HUES48 (cell line): ENCODE measurements at regions not wholly inside any gene's neighbourhood (a gene's known extent, or its start where the extent isn't known, plus 50 kb on each side); places are given as distances from the start of the nearest gene placed in this dataset.

ENCODE experiments used
- H3K27ac ChIP-seq: one replicate; pipeline ENCODE4 v1.7.0; 2013; ENCODE audit warnings: low read depth, low read length, inconsistent platforms
- H3K27me3 ChIP-seq: 2 replicates; pipeline ENCODE4 v1.6.1; 2013; ENCODE audit warnings: mild to moderate bottlenecking, low read length; ENCODE audit not compliant: control insufficient read depth, insufficient read depth
- H3K36me3 ChIP-seq: 2 replicates; pipeline ENCODE4 v1.6.1; 2013; ENCODE audit warnings: low read length; ENCODE audit not compliant: control insufficient read depth, insufficient read depth
- H3K4me1 ChIP-seq: 2 replicates; pipeline ENCODE4 v1.6.1; 2013; ENCODE audit warnings: mild to moderate bottlenecking, low read length; ENCODE audit not compliant: control insufficient read depth, insufficient read depth
- H3K4me3 ChIP-seq: 2 replicates; pipeline ENCODE4 v1.5.1; 2013; ENCODE audit warnings: mild to moderate bottlenecking, low read depth, low read length
- H3K9ac ChIP-seq: 2 replicates; pipeline ENCODE4 v1.6.1; 2013; ENCODE audit warnings: mild to moderate bottlenecking, low read depth, low read length, moderate library complexity
- H3K9me3 ChIP-seq: 2 replicates; pipeline ENCODE4 v1.6.1; 2013; ENCODE audit warnings: low read length; ENCODE audit not compliant: control insufficient read depth, insufficient read depth

DNA sequence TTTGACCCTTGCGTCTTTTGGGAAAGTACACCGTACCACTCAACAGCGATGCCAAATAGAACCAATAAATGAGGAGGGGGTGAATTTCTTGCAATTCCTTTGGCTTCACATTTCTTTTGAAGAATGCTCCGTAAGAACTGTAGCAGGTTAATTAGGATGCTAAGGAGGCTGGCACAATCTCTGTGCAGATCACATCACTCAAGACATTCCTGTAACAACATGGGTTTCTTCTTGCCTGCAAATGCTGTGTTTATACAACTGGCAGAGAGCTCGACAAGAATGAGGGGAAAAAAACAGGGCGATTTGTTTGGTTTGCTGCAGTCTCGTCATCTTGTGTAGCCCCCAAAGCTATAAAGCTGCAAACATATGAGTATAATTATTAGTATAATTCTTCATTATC is 424.8 kb upstream of the DCC start:
- H3K4me1 ChIP-seq, result no peaks in the 10 kb centered on the region
- H3K27me3 ChIP-seq, result no peaks in the 10 kb centered on the region
- no peak overlapping the region for H3K9ac ChIP-seq
- H3K36me3 ChIP-seq, result no peaks in the 10 kb centered on the region
- no peak overlapping the region for H3K4me3 ChIP-seq
- H3K27ac ChIP-seq, result no peak overlapping the region
- H3K9me3 ChIP-seq, result no peaks in the 10 kb centered on the region

DNA sequence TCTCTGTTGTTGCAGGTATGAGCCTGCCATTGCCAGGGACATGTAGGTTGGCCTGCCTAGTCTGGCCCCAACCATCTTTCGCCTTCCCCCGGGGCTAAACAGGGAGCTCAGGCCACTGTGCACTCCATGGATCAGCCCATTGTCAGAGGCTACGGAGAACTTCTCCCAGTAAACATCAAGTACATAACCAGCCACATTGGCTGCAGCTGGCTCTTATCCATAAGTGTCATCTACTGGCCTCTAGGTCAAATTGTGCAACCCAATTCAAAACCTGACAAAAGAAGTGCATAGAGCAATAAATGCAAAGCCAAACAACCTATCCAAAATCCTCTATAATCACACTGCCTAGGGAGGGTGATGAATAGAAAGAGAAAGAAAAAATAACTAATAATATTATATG is 418.1 kb upstream of the DCC start:
- no peaks in the 10 kb centered on the region for H3K27me3 ChIP-seq
- H3K9ac ChIP-seq, result no peak overlapping the region
- no peaks in the 10 kb centered on the region for H3K4me1 ChIP-seq
- no peak overlapping the region for H3K27ac ChIP-seq
- H3K36me3 ChIP-seq, result no peaks in the 10 kb centered on the region
- peaks cover 8% of the 10 kb centered on the region; the same call in 1 of the 2 replicates for H3K9me3 ChIP-seq
- no peak overlapping the region for H3K4me3 ChIP-seq

DNA sequence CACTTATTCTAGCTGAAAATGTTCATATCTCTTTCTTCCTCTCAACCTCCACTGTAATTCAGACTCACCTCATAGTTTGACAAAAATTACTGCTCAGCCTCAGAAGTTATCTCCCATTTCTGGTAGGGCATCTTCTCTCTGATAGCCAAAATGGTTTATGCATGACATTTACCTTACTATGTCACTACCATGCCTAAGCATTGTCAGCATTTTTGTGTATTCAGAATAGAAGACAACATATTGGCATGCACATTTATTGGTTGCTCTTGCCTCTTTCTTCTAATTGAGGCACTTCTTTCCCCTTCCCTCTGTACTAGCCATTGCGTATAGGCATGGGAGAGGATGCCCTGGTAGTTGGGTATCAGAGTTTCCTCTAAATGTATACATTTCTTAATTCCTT is 406.1 kb upstream of the DCC start:
- H3K9me3 ChIP-seq, result peaks cover 11% of the 10 kb centered on the region; the same call in 1 of the 2 replicates
- no peak overlapping the region for H3K27ac ChIP-seq
- no peaks in the 10 kb centered on the region for H3K36me3 ChIP-seq
- H3K9ac ChIP-seq, result no peak overlapping the region
- H3K4me3 ChIP-seq, result no peak overlapping the region
- H3K4me1 ChIP-seq, result peaks cover 10% of the 10 kb centered on the region
- H3K27me3 ChIP-seq, result no peaks in the 10 kb centered on the region

DNA sequence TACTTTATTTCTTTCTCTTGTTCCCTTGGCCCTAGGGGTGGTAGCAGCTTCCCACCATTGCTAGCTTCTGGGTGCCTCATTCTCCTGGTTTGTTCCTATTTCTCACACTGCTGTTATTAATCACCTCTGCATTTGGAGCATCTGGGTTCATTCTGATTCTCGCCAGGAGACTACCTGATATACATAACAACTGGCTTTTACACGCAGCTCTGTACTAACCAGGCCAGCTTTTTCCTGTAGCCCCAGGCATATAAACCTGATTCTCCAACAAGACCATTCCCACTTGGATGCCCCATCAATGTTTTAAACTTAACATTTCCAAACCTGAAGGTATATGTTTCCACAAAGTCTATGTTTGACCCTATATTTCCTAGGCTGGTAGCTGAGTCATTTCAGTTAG is 403.9 kb upstream of the DCC start:
- H3K4me3 ChIP-seq, result no peak overlapping the region
- peaks cover 10% of the 10 kb centered on the region for H3K4me1 ChIP-seq
- H3K27me3 ChIP-seq, result no peaks in the 10 kb centered on the region
- no peak overlapping the region for H3K9ac ChIP-seq
- no peaks in the 10 kb centered on the region for H3K9me3 ChIP-seq
- H3K36me3 ChIP-seq, result no peaks in the 10 kb centered on the region
- no peak overlapping the region for H3K27ac ChIP-seq

DNA sequence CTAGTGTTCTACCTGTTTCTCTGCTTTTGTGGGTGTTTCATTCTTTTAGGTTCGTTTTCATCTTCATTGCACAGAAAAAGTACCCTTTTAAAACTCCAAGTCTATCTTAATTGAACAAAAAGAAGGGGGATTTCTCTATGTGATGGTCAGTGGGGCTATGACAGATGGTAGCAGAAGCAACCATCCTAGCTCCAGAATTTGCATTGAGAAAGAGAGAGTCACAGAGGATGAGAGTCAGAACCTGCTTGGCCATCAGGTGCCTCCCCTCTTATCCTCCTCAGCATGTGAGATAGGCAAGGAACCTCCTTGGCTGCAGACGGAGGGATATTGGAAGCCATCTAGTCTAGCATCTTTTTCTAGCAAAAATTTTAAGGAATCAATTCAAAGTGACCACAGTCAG is 398.0 kb upstream of the DCC start:
- H3K4me3 ChIP-seq, result no peak overlapping the region
- no peaks in the 10 kb centered on the region for H3K9me3 ChIP-seq
- H3K27me3 ChIP-seq, result no peaks in the 10 kb centered on the region
- no peak overlapping the region for H3K27ac ChIP-seq
- peaks cover 3% of the 10 kb centered on the region; the same call in 1 of the 2 replicates for H3K4me1 ChIP-seq
- no peak overlapping the region for H3K9ac ChIP-seq
- H3K36me3 ChIP-seq, result no peaks in the 10 kb centered on the region

DNA sequence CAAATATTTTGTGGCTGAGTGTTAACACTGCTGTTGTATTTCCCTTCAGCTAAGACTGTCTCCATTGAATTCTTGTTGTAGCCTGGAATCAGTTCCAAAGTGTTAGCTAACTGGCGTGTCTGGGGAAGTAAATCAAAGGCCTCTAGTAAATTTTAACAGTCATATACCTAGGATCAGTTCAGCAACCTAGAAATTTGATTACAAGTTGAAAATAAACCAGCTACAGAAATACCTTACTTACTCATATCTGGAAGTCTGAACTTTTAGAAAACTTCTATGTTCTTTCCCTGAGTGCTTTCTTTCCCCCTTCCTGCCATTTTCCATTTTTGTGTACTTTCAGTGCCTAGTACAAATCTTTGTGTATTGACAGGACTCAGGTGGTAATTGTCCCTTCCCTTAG is 396.7 kb upstream of the DCC start:
- no peaks in the 10 kb centered on the region for H3K27me3 ChIP-seq
- H3K27ac ChIP-seq, result no peak overlapping the region
- H3K9ac ChIP-seq, result no peak overlapping the region
- no peaks in the 10 kb centered on the region for H3K36me3 ChIP-seq
- no peaks in the 10 kb centered on the region for H3K9me3 ChIP-seq
- no peak overlapping the region for H3K4me3 ChIP-seq
- H3K4me1 ChIP-seq, result peaks cover 3% of the 10 kb centered on the region; the same call in 1 of the 2 replicates

DNA sequence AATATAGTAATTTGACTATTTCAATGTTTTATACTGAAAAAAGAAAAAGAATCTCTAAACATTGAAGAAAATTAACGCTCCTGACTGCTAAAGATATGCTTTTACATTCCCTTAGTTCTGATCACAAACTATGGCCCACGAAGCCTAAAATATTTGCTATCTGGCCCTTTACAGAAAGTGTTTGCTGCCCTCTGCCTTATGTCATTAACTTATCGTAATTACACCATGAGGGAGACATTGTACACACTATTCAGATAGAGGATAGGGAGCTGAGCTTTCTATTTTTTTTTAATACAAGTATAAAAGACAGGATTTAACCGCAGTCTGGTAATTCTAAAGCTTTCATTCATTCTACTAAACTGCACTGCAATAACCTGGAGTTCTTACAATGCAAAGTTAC is 393.1 kb upstream of the DCC start:
- no peaks in the 10 kb centered on the region for H3K9me3 ChIP-seq
- no peak overlapping the region for H3K4me3 ChIP-seq
- peaks cover 3% of the 10 kb centered on the region; the same call in 1 of the 2 replicates for H3K4me1 ChIP-seq
- no peak overlapping the region for H3K9ac ChIP-seq
- no peak overlapping the region for H3K27ac ChIP-seq
- no peaks in the 10 kb centered on the region for H3K27me3 ChIP-seq
- no peaks in the 10 kb centered on the region for H3K36me3 ChIP-seq

DNA sequence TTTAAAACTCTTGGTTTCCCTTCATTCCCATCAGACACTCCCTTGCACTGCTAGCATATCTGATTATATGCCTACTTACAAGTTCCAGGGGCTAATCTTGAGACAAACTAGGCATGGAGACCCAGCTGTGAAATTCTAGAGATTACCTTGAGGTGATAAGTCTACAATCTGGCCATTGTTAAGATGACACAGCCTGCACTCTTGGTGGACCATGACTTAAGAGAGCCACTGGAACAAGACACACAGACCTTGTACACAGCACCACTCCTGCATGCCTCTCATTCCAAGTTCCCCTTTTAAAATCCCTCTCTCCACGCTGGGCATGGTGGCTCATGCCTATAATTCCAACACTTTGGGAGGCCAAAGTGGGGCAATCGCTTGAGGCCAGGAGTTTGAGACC is 387.2 kb upstream of the DCC start:
- Histone ChIP-seq H3K4me3 (no peak overlapping the region), H3K9me3 (no peaks in the 10 kb centered on the region), H3K27me3 (no peaks in the 10 kb centered on the region), H3K4me1 (no peaks in the 10 kb centered on the region), H3K36me3 (no peaks in the 10 kb centered on the region), H3K27ac (no peak overlapping the region), H3K9ac (no peak overlapping the region)

- Histone ChIP-seq H3K4me1 (no peaks in the 10 kb centered on the region), H3K4me3 (no peak overlapping the region), H3K9ac (no peak overlapping the region), H3K9me3 (no peaks in the 10 kb centered on the region), H3K36me3 (no peaks in the 10 kb centered on the region), H3K27me3 (no peaks in the 10 kb centered on the region), H3K27ac (no peak overlapping the region)
Measured at GRCh38 chr18:51953521-51953920, 386.5 kb upstream of the DCC start.

- H3K4me1 ChIP-seq, result no peaks in the 10 kb centered on the region
- H3K27me3 ChIP-seq, result no peaks in the 10 kb centered on the region
- H3K4me3 ChIP-seq, result no peak overlapping the region
- no peak overlapping the region for H3K9ac ChIP-seq
- H3K36me3 ChIP-seq, result no peaks in the 10 kb centered on the region
- no peaks in the 10 kb centered on the region for H3K9me3 ChIP-seq
- no peak overlapping the region for H3K27ac ChIP-seq
Measured at GRCh38 chr18:51955136-51955535, 384.9 kb upstream of the DCC start.

GRCh38 chr18:51957001-51957400 is 383.0 kb upstream of the DCC start:
- no peaks in the 10 kb centered on the region for H3K9me3 ChIP-seq
- H3K27me3 ChIP-seq, result no peaks in the 10 kb centered on the region
- H3K36me3 ChIP-seq, result no peaks in the 10 kb centered on the region
- no peak overlapping the region for H3K9ac ChIP-seq
- no peaks in the 10 kb centered on the region for H3K4me1 ChIP-seq
- no peak overlapping the region for H3K27ac ChIP-seq
- no peak overlapping the region for H3K4me3 ChIP-seq

DNA sequence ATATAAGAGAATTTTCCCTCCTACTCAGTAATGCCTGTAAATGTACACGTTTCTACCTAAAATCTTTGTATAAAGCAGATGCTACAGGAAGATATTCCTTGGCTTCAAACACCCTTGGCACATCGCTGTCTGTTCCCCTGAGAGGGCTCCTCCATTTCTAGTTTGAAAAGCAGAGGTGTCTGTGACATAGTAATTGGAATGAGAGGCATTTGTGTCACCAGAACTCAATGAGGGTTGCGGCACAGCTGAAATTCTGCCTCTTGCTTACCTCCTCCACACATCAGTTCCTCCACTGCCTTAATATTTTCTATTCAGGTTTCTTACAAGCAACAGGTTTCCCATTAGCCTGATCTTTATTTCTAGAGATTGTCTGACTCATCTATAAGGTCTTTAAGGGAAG is 359.9 kb upstream of the DCC start:
- H3K4me3 ChIP-seq, result no peak overlapping the region
- no peaks in the 10 kb centered on the region for H3K9me3 ChIP-seq
- no peak overlapping the region for H3K27ac ChIP-seq
- H3K27me3 ChIP-seq, result no peaks in the 10 kb centered on the region
- no peak overlapping the region for H3K9ac ChIP-seq
- no peaks in the 10 kb centered on the region for H3K4me1 ChIP-seq
- H3K36me3 ChIP-seq, result no peaks in the 10 kb centered on the region
